Stimulated activated CD8-positive, alpha-beta memory T cell treated with anti-CD3 and anti-CD28 coated beads, Interleukin-7, amount 100 ng/mL, for 24 hours (primary cell): ENCODE measurements at regions not wholly inside any gene's neighbourhood (a gene's known extent, or its start where the extent isn't known, plus 50 kb on each side); places are given as distances from the start of the nearest gene placed in this dataset.

ENCODE experiments used
- DNase-seq: peaks from one replicate; pipeline ENCODE4 v3.0.0-alpha.2; 2020; ENCODE audit warnings: low read depth

DNA sequence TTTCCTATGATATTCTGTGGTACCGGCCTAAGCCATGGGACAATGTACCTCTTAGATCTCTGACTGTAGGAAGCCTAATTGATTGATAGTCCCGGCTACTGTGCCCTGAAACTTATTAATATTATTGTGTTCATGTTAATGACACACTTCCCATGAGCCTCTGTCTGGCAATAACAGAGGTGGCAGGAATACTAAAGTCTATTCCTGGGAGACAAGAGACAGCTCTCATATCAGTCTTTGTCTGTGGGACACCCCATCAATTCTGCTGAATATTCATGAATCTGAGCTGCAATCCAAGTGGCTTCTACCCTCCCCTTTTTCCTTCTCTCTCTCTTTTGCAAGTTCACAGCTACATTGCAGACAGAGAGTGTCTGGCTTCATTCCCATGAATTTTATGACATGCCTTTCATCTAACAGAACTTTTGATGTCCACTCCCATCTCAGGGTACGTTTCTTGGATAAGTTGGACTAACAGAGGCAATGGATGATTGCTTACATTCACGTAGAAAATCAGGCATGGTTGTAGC lies 907.5 kb downstream of the ZPLD1 start:
- DNase-seq = no peak

DNA sequence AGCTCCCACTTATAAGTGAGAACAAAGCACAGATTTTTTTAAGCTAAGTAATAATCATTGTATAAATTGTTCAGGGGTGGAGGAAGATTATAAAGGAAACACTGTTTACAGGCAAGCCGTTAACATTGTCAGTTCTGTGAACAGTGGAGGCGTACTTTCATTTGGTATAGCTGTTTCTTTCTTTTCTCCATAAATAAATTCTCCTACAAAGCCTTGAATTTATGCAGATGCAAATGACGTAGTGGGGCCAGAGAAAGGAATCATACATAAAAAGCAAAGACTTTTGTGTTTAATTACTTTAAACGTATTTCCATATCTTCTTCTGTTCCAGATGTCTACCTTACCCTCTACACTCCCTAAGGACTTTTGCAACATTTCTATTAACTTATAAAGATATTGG lies 914.9 kb downstream of the ZPLD1 start:
- no peak for DNase-seq

DNA sequence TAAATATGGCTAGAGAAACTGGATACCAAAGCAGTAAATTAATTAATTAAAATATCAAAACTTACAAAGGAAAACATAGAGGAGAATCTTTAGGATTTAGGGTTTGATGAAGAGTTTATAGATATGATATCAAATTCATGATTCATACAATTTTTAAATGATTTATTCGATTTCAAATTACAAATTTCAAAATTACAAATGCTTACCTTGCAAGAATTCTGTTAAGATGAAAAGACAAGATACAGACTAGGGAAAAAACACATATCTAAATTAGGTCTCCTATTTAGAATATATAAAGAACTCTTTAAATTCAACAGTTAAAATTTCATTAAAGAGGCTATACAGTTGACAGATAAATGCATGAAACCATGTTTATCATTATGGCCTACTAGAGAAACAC lies 930.7 kb downstream of the ZPLD1 start:
- no peak for DNase-seq

DNA sequence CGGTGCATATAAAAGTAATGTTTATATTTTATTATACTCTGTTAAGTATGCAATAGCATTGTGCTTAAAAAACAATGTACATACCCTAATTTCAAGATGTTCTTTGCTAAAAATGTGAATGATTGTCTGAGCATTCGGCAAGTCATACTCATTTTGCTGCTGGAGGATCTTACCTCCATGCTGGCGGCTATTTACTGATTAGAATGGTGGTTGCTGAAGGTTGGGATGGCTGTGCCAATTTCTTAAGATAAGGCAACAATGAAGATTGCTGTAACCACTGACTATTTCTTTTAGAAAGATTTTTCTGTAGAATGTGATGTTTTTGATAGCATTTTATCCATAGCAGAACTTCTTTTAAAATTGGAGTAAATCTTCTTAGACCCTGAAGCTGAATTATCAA lies 932.7 kb downstream of the ZPLD1 start:
- no peak for DNase-seq

DNA sequence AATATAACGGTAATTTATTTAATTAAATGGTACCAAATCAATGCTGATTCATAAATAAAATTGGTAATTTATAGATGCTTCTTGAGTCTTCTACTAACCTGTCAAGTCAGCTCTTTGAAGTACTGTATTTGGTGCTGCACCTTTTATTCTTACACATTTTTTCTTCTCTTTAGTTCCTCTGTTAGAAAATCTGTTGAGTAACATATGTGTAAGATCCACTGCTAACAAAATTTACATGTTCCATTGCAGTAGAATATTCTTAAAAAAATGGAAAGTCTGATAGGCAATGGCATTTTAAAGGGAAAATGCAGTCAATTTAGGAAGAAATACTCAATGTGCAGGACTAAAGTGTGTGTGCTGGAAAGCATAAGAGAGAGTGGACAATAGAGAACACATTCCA lies 936.6 kb downstream of the ZPLD1 start:
- no peak for DNase-seq

DNA sequence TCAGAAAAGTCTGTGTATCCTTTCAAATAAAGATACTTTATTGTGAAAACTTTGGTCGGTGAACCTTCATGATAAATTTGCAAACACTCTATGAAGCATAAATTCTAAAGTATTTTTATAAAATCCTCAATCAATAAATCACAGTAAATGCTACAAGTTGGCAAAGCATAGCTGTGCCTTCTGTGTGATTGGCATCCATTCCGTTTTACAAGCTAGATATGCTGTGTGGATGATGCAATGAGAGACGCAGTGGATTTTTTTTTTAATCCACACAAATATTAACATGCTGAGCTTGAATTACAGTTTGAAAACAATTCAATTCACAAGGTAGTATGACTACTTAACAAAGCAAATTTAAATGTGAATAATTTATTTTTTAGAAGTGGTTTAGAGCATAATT lies 937.2 kb downstream of the ZPLD1 start:
- DNase-seq = no peak

DNA sequence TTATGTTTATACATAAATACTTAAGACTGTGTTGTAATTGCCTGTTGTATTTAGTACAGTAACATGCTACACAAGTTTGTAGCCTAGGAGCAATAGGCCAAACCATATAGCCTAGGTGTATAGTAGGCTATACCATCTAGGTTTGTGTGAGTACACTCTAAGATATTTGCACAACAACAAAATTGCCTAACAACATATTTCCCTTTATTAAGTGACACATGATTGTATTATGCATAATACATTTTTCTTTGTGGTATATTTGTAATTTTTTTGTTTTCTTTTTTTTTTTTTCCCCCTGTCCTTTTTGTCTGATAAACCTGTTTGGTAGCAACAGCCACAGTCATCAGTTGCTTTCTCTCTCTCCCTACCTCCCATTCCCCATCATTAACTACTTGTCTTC lies 945.6 kb downstream of the ZPLD1 start:
- DNase-seq = no peak

DNA sequence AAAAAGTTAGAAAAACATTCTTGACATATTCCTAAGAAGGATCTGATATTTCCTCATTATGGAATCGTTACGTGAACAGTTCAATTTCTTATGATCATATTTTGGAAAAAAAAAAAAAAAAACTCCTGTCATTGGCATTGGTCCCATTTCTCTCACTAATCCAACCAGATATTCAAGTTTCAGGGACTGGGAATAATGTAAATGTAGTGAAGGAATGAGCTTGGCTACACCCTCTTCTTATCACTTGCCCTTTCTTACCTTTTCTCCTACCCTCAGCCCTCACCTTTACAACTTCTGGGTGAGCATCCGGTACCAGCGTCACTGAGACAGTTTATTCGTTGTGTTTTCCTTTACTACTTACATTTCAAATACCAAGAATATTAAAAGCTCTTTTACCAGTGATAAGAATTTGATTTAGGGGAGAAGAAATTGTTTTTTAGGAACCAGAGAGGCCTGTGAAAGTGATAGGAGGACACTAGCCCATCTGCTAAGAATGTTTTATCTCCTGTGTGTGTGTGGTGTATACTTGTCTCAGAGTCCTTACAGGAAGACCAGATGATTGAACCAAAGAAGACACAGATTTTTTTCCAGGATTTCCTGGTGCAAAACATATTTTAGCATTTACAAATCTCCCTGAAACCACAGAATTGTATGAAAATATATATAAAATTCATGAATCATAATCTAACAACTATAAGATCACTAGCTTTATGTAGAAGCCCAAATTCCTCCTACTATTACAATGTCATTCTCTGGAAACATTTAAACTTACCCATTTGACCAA lies 946.7 kb downstream of the ZPLD1 start:
- no peak for DNase-seq

DNA sequence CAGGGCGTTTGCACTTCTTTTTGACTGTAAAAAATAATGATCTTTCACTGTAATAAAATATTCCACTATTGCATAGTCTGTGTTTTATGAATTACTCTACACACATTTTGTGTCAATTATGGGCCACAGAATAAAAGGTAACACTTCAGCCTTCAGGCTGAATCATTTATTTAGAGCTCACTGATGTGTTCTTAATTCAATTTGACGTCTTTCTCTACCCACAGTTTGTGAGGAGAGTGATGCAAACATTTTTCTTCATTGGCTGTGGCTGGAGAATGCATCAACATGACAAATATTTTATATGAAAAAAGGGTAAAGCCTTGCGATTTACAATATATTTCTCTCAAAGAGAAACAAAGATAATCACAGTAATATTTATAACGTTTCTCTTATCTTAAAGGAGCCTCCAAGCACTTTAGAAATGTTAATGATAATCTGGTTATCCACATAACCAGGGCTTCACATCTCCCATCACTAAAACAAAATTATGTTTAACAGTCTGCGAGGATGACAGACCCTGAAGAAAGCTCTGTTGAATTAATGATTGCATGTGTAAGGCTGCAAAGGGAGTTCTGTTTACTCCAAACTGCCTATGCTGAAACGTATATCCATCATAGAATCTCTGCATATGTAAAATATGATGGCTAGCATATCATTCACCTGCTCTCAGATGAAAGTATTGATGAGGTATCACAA lies 951.3 kb downstream of the ZPLD1 start:
- DNase-seq = no peak

DNA sequence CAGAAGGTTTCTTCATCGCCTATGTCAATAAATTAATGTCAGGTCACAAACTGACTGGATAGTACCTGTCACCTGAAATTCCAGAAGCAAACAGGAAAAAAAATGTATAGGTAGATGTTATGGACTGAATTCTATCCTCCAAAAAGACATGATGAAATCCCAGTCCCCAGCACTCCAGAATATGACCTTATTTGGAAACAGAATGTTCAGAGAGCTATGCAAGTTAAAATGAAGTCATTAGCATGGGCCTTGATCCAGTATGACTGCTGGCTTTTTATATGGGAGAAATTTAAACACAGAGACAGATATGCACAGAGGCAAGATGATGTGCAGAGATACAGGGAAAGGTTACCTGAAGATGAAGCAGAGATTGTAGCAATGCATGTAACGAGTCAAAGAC lies 953.4 kb downstream of the ZPLD1 start:
- DNase-seq = no peak

DNA sequence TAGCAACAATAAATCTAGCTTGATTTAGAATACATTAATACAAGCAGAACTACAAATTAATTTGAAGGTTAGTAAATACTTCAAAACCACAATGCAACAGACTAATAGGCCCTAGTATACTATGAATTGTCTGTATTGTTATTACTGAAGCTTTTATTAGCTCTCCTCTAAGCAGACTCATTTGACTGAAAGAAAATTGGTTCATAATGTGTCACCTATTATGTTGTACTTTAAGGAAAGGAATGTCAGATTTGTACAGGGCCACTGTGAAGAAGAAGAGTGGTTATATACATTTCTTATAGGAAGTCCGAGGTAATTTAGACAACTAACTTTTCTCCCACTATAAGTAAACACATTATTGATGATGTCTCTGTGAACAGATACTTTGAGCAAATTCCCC lies 954.5 kb downstream of the ZPLD1 start:
- no peak for DNase-seq

DNA sequence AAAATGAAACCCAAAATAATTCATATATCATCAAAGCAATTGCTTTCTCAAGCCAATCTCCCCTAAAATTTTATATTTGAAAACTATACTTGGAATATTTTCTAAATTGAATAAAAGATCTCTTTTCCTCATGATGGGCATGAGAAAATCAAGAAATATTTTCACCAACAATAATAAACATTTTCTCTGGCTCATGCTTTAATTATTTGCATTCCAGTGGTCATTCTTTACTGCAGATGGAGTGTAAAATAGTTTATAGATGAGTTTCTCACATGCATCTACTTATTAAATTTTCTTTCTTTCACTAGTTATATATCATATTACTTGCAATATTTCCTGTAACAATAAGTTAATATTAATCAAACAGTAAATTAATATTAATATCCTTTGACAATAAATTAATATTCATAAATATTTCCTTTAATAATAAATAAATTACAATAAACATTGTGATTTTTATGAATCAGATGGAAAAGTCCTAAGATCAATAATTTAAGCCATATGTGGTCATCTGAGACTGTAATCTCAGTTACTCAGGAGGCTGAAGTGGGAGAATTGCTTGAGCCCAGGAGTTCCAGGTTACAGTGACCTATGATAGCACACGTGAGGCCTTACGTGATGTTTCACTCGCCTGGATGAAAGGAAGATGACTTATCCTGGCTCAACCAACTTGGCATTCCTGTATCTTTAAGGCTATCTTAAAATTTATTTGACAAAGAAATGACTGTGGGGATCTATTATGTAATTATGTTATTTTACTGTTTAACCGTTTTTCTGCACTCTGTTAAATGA lies 958.8 kb downstream of the ZPLD1 start:
- DNase-seq = no peak

DNA sequence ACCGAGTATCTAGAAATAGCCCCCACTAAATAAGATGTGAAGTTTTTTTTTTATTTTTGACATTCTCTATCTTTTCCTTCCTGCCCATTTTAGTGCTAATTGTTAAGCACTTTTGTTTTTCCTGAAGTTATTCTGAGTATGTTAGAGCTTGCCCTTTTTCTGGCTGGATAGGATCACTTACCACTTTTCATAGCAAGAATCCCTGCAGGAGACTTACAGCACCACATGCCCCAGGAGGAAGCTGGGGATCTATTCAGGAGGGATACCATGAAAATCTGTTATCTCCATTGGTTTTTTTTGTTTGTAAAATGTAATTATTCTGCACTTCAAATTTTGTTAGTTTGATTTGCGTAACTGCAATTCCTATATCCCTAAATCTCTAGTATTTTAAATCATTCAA lies 968.4 kb downstream of the ZPLD1 start:
- no peak for DNase-seq

DNA sequence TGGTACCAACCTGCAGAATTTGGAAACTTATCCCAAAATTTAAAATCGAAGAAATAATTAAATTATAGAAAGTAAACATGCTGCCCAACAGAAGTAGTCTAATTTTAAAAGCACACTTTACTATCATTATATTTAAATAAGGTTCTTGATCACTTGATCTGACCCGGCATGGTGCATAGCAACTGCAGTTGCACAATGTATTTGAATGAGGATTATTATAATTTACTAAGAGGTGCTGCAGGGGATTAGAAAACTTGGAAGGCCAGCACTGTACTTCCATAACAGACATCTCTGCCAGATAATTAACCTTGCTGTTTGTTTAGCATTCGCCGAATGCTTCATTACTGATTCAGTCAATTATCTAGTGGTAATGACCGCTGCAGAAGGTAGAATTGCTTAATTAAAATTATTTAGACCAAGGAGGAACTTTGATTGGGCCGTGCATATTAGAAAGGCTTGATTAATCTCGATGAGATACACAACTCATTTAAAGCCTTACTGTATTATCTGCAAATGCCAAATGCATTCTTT lies 971.6 kb downstream of the ZPLD1 start:
- DNase-seq = no peak

DNA sequence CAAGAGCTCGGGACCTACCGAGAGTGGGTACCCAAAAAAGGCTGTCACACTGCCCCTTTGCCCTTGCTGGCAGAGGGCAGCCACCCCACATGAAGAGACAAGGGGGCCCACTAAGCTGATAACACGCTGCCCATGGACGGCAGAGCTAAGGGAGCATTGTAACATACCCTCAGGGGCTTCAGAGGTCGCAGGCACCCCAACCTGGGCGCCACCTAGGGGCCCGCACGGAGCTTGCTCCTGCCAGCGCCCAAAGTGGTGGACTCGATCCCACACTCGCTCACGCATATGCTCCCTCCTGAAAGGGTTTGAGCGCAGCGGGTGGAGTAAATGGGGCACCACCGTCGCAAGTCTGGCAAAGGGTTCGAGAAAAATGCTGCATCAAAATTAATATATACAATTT lies 975.4 kb downstream of the ZPLD1 start:
- no peak for DNase-seq

DNA sequence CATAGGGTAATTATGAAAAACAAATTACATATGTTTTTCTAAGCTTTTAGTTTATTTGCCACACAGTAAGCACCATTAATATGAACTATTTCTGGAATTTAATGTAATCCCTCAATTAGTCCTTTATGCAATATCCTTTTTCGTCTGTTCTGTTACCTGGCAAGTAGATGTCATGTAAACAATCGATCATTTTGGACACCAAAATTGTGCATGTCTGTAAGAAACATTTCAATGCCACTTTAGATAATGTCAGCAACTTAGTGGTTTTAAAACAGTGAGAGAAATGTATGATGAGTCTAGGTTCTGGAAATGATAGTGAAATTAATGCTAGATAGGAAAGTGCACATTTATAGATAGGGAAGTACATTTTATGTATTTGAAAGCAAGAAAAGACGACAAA lies 986.6 kb downstream of the ZPLD1 start:
- no peak for DNase-seq

DNA sequence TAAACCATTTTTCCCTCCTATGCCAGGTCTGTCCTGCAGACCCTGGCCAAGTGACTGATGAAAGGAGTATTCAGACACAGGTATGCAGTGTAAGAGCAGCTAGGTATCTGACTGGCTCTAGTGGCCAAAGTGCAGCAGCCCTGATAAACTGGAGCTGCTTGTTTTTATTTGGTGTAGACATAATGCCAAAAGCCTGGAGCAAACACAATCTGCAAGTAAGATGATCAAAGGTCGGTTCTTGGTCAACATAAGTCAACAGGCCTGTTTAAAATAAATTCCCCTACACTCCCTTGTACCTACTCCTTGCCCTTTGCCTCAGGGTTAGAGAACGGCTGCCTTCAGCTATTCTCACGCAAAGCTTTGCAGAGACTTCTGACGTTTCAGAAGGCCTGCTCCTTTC lies 1003.1 kb downstream of the ZPLD1 start:
- no peak for DNase-seq

DNA sequence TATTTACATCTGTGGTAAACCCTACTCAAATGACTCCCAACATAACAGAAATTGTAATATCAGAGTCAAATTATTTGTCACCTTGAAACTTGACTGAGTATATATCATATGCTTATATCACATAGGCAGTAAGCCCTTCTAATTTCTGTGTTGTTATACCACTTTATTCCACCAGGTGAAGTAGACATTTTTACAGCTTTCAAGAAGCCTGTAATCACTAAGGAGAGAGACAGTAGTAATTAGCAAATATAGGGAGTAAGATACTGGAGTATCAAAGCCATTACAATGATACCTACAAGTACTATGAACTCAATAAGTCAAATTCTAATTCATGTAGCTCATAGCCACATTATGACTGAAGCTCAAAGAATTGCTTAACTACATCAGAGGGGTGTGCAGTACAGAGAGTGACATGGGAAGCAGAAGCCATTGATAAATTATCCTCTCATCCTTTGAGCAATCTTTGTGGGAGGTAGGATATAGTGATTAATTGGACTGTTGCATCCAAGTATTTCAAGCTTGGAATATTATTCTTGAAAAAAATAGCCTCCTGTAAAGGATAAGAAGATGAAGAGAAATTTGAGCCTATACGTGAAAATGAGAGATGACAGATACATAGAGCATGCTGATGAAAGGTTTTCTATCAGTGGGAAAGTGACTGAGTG lies 1005.9 kb downstream of the ZPLD1 start:
- DNase-seq = no peak

DNA sequence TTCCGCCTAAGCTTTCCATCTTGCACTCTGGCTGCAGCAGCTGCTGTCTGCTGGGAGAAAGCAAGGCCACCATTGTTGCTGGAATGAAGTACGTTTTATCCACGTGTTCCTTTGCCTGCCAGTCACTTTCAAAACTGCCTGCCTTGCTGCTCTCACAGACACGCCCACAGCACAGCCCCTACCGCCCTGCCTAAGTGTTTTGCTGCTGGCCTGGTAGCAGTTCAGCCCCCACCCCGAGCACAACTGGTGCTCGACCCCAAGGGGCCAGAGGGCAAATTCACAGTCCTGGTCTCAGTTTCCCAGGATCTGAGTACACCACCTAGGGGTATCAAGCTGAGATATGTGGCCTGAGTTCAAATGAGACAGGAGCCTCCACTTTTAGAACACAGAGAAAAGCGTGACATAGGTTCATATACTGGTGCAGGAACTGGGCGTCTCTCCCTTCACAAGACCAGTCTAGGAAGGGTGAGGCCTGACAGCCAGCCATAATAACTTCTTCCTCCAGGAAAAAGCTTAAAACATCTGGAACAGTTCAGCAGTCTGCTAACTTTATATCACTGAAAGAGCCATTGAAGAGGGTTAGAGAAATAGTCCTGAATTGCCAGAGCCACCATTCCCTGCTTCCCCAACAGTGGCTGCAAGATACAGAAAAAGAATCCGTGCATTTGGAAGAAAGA lies 1012.3 kb downstream of the ZPLD1 start:
- DNase-seq = no peak

DNA sequence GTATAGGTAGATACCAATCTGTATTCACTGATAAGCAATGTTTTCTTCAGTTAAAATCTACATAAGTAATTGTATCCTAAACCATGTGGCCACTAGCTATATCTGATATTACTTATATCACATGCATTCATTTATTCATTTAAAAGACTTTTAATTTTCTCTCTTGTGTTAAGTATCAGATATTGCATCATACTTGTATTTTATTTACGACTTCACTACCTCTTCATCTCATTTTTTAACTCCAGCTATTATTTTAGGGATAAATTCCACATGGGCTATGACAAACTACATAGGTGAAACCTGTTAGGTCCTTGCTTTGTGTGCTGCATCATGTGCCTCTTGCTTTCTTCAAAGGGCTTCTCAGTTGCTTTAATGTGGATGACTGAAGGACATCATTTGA lies 1018.3 kb downstream of the ZPLD1 start:
- DNase-seq = no peak

DNA sequence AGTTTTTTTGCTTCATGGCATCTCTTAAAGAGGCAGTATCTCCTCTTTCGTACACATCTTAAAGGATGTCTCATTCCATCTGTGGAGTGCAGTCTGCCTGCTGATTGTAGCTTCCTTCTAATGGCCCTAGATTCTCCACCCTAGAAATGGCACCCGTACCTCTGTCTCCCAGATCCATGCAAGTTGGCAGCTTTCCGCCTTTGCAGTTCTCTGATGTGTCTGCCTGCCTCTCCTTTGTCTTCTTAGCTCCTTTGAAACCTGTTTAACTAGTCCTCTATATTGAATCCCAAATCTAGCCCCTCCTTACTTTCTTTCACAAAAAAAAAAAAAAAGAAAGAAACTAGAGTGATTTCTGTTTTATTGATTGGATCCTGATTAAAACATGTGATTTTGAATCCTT lies 1025.0 kb downstream of the ZPLD1 start:
- DNase-seq = no peak
